GM23338 (cell line): ENCODE measurements at regions not wholly inside any gene's neighbourhood (a gene's known extent, or its start where the extent isn't known, plus 50 kb on each side); places are given as distances from the start of the nearest gene placed in this dataset.

Experiments
- ATAC-seq: fragments of 200-7000 bp; cut with Tn5 transposase; 3 replicates; pipeline ENCODE4 v1.9.1; 2020
- DNase-seq: peaks from one replicate; pipeline ENCODE4 v3.0.0-alpha.2; 2015; ENCODE audit warnings: low spot score
- H2AFZ ChIP-seq: fragments of 200-600 bp; sonication (generic); 2 replicates; pipeline ENCODE4 v1.8.0; 2016; ENCODE audit warnings: antibody characterized with exemption, mild to moderate bottlenecking, moderate library complexity
- H3F3A ChIP-seq: fragments of 200-600 bp; sonication (generic); replicated peaks from 2 replicates; pipeline ENCODE4 v1.8.0; 2017; ENCODE audit warnings: antibody characterized with exemption, mixed run types, low read depth
- H3K27ac ChIP-seq: fragments of 200-600 bp; sonication (generic); 2 replicates; pipeline ENCODE4 v1.6.1; 2016; ENCODE audit warnings: low read depth
- H3K27me3 ChIP-seq: fragments of 200-600 bp; sonication (generic); 2 replicates; pipeline ENCODE4 v1.8.0; 2016; ENCODE audit warnings: mild to moderate bottlenecking, mixed run types, moderate library complexity; ENCODE audit not compliant: insufficient read depth
- H3K36me3 ChIP-seq: fragments of 200-600 bp; sonication (generic); 2 replicates; pipeline ENCODE4 v1.8.0; 2016; ENCODE audit warnings: mild to moderate bottlenecking; ENCODE audit not compliant: insufficient read depth
- H3K4me1 ChIP-seq: fragments of 200-600 bp; sonication (generic); 2 replicates; pipeline ENCODE4 v1.8.0; 2016; ENCODE audit warnings: mild to moderate bottlenecking, moderate library complexity; ENCODE audit not compliant: insufficient read depth
- H3K4me2 ChIP-seq: fragments of 200-600 bp; sonication (generic); 2 replicates; pipeline ENCODE4 v1.7.1; 2017; ENCODE audit warnings: mixed run types
- H3K4me3 ChIP-seq: fragments of 200-600 bp; sonication (generic); 2 replicates; pipeline ENCODE4 v1.6.1; 2016; ENCODE audit warnings: mixed run types
- H3K79me2 ChIP-seq: fragments of 200-600 bp; sonication (generic); replicated peaks from 2 replicates; pipeline ENCODE4 v1.8.0; 2017; ENCODE audit warnings: mild to moderate bottlenecking; ENCODE audit not compliant: insufficient read depth
- H3K9me2 ChIP-seq: fragments of 200-600 bp; sonication (generic); 2 replicates; pipeline ENCODE4 v1.8.0; 2017; ENCODE audit not compliant: insufficient read depth
- H4K20me1 ChIP-seq: fragments of 200-600 bp; sonication (generic); replicated peaks from 2 replicates; pipeline ENCODE4 v1.8.0; 2017; ENCODE audit warnings: mild to moderate bottlenecking; ENCODE audit not compliant: insufficient read depth
- H3K27ac Mint-ChIP-seq: 2 replicates; pipeline ENCODE4 v1.8.0; 2020; ENCODE audit warnings: inconsistent platforms, mild to moderate bottlenecking, moderate library complexity, mixed read lengths
- H3K27me3 Mint-ChIP-seq: 3 replicates; pipeline ENCODE4 v1.8.0; 2022; ENCODE audit warnings: low read depth, mild to moderate bottlenecking, moderate library complexity, mixed read lengths, inconsistent platforms; ENCODE audit not compliant: insufficient read depth, poor library complexity
- H3K36me3 Mint-ChIP-seq: 3 replicates; pipeline ENCODE4 v1.8.0; 2021; ENCODE audit warnings: low read depth, mild to moderate bottlenecking, inconsistent platforms, moderate library complexity, mixed read lengths
- H3K4me1 Mint-ChIP-seq: 3 replicates; pipeline ENCODE4 v1.8.0; 2020; ENCODE audit warnings: mild to moderate bottlenecking, inconsistent platforms, mixed read lengths
- H3K4me3 Mint-ChIP-seq: 3 replicates; pipeline ENCODE4 v1.8.0; 2021; ENCODE audit warnings: moderate library complexity, mild to moderate bottlenecking, inconsistent platforms, mixed read lengths
- H3K9me3 Mint-ChIP-seq: 3 replicates; pipeline ENCODE4 v1.8.0; 2020; ENCODE audit warnings: moderate library complexity, mild to moderate bottlenecking, inconsistent platforms, mixed read lengths
- CREB1 ChIP-seq: fragments of 250-450 bp; sonication (Bioruptor Pico); IDR thresholded peaks from 2 replicates; pipeline ENCODE4 v1.5.0; 2020; ENCODE audit warnings: low read depth, mild to moderate bottlenecking, moderate library complexity
- EZH2 ChIP-seq: fragments of 200-600 bp; sonication (generic); IDR thresholded peaks from one replicate; pipeline ENCODE4 v1.8.0; 2017; ENCODE audit warnings: antibody characterized with exemption, mild to moderate bottlenecking, low read depth; ENCODE audit not compliant: unreplicated experiment
- NANOG ChIP-seq: IDR thresholded peaks from 2 replicates; pipeline ENCODE4 v1.6.1; 2016; ENCODE audit warnings: antibody characterized with exemption, borderline replicate concordance
- ZNF114 ChIP-seq: fragments of 250-450 bp; sonication (Bioruptor Pico); IDR thresholded peaks from 2 replicates; pipeline ENCODE4 v1.5.0; 2020; ENCODE audit warnings: mild to moderate bottlenecking, moderate library complexity
- ZNF331 ChIP-seq: fragments of 250-450 bp; sonication (Bioruptor Pico); IDR thresholded peaks from 2 replicates; pipeline ENCODE4 v1.5.0; 2020; ENCODE audit warnings: low read depth, mild to moderate bottlenecking, moderate library complexity
- TF ChIP-seq, protein P1 (sequence below): IDR thresholded peaks from one replicate; pipeline ENCODE4 v1.6.1; 2018; ENCODE audit warnings: antibody characterized with exemption; ENCODE audit not compliant: unreplicated experiment
- TF ChIP-seq, protein P2 (sequence below), 2 experiments: fragments of 200-600 bp in 1 of 2; sonication (generic) in 1 of 2; conservative IDR thresholded peaks; 2 replicates each; pipeline versions ENCODE4 v1.5.1 to v1.6.1; 2016 to 2017; ENCODE audit warnings: antibody characterized with exemption in 2 of 2, low read depth in 2 of 2, mild to moderate bottlenecking in 2 of 2, moderate library complexity in 1 of 2
- TF ChIP-seq, protein P3 (sequence below): IDR thresholded peaks from 2 replicates; pipeline ENCODE4 v1.6.1; 2016; ENCODE audit warnings: antibody characterized with exemption
- TF ChIP-seq, protein P4 (sequence below): fragments of 250-450 bp; sonication (Bioruptor Pico); IDR thresholded peaks from 2 replicates; pipeline ENCODE4 v1.5.0; 2020; ENCODE audit warnings: mild to moderate bottlenecking, moderate library complexity

DNA sequence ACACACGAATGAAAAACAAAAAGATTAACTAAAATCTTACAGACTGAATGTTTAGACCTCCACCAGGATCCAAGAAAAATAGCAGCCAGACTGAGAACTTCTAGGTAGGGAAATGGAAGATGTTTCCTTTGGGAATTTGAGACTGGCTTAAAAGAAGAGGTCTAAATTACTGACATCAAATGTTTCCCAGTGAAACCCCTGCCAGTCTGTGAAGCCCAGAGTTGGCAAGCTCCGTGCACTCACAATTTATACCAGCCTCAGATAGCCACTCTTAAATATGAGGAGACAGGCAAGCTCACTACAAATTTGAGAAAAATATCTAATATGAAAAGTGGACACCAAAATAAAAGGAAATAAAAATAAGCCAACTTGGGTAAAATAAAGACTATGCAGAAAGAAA lies 700.5 kb upstream of the ZNF385D start (continued):
- TF ChIP-seq, protein P1, sequence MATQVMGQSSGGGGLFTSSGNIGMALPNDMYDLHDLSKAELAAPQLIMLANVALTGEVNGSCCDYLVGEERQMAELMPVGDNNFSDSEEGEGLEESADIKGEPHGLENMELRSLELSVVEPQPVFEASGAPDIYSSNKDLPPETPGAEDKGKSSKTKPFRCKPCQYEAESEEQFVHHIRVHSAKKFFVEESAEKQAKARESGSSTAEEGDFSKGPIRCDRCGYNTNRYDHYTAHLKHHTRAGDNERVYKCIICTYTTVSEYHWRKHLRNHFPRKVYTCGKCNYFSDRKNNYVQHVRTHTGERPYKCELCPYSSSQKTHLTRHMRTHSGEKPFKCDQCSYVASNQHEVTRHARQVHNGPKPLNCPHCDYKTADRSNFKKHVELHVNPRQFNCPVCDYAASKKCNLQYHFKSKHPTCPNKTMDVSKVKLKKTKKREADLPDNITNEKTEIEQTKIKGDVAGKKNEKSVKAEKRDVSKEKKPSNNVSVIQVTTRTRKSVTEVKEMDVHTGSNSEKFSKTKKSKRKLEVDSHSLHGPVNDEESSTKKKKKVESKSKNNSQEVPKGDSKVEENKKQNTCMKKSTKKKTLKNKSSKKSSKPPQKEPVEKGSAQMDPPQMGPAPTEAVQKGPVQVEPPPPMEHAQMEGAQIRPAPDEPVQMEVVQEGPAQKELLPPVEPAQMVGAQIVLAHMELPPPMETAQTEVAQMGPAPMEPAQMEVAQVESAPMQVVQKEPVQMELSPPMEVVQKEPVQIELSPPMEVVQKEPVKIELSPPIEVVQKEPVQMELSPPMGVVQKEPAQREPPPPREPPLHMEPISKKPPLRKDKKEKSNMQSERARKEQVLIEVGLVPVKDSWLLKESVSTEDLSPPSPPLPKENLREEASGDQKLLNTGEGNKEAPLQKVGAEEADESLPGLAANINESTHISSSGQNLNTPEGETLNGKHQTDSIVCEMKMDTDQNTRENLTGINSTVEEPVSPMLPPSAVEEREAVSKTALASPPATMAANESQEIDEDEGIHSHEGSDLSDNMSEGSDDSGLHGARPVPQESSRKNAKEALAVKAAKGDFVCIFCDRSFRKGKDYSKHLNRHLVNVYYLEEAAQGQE = no peak
- TF ChIP-seq CREB1 (CRISPR knock-in tag) (no peak), EZH2 (no peak), NANOG (no peak), ZNF114 (CRISPR knock-in tag) (no peak), ZNF331 (CRISPR knock-in tag) (no peak)
- TF ChIP-seq, protein P2, sequence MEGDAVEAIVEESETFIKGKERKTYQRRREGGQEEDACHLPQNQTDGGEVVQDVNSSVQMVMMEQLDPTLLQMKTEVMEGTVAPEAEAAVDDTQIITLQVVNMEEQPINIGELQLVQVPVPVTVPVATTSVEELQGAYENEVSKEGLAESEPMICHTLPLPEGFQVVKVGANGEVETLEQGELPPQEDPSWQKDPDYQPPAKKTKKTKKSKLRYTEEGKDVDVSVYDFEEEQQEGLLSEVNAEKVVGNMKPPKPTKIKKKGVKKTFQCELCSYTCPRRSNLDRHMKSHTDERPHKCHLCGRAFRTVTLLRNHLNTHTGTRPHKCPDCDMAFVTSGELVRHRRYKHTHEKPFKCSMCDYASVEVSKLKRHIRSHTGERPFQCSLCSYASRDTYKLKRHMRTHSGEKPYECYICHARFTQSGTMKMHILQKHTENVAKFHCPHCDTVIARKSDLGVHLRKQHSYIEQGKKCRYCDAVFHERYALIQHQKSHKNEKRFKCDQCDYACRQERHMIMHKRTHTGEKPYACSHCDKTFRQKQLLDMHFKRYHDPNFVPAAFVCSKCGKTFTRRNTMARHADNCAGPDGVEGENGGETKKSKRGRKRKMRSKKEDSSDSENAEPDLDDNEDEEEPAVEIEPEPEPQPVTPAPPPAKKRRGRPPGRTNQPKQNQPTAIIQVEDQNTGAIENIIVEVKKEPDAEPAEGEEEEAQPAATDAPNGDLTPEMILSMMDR (conservative IDR thresholded peaks at IDR 0.05; ENCODE audit: low read depth in 2 of 2) = no peak

DNA sequence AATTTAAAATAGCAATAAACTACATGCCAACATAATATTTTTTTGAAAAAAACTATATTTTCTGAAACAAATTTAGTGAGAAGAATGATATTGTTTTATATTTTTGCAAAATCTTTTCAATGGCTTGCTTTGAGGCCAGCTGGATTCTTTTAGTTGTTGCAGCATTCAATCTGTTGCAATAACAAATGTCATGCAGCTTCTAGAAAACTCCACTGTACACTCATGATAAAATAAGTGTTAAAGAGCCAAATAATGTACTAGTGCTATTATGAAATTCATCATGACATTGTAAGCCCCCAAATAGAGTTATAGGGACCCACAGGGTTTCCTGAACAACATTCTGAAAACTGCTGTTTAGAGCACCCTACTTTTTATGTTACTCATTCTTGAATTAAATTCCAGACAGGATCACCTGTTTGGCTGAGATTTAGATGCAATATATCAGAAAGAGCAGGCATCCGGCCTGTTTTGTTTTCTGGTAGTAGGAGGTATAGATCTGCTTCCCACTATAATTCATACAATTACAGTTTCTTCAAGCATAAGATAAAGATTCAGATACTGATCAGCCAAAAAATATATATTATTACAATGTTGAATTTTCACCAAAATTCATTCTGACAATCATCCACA lies 703.0 kb upstream of the ZNF385D start:
- Histone ChIP-seq H3K4me1 (no peaks in the 10 kb centered on the region), H4K20me1 (no peaks in the 10 kb centered on the region), H3K4me3 (no peak overlapping the region), H3K36me3 (no peaks in the 10 kb centered on the region), H3F3A (no peaks in the 10 kb centered on the region), H3K9me2 (no peaks in the 10 kb centered on the region), H3K4me2 (no peak overlapping the region), H3K27ac (no peak overlapping the region), H3K79me2 (no peaks in the 10 kb centered on the region), H3K27me3 (no peaks in the 10 kb centered on the region), H2AFZ (no peak overlapping the region)
- Mint-ChIP-seq H3K27me3 (no peaks in the 10 kb centered on the region), H3K4me3 (no peak overlapping the region), H3K9me3 (no peaks in the 10 kb centered on the region), H3K27ac (no peak overlapping the region), H3K4me1 (no peaks in the 10 kb centered on the region), H3K36me3 (no peaks in the 10 kb centered on the region)
- no peak for DNase-seq
- no peak for ATAC-seq
- TF ChIP-seq, protein P3, sequence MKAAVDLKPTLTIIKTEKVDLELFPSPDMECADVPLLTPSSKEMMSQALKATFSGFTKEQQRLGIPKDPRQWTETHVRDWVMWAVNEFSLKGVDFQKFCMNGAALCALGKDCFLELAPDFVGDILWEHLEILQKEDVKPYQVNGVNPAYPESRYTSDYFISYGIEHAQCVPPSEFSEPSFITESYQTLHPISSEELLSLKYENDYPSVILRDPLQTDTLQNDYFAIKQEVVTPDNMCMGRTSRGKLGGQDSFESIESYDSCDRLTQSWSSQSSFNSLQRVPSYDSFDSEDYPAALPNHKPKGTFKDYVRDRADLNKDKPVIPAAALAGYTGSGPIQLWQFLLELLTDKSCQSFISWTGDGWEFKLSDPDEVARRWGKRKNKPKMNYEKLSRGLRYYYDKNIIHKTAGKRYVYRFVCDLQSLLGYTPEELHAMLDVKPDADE = no peak
- TF ChIP-seq ZNF114 (CRISPR knock-in tag) (no peak), ZNF331 (CRISPR knock-in tag) (no peak)
- TF ChIP-seq, protein P4, sequence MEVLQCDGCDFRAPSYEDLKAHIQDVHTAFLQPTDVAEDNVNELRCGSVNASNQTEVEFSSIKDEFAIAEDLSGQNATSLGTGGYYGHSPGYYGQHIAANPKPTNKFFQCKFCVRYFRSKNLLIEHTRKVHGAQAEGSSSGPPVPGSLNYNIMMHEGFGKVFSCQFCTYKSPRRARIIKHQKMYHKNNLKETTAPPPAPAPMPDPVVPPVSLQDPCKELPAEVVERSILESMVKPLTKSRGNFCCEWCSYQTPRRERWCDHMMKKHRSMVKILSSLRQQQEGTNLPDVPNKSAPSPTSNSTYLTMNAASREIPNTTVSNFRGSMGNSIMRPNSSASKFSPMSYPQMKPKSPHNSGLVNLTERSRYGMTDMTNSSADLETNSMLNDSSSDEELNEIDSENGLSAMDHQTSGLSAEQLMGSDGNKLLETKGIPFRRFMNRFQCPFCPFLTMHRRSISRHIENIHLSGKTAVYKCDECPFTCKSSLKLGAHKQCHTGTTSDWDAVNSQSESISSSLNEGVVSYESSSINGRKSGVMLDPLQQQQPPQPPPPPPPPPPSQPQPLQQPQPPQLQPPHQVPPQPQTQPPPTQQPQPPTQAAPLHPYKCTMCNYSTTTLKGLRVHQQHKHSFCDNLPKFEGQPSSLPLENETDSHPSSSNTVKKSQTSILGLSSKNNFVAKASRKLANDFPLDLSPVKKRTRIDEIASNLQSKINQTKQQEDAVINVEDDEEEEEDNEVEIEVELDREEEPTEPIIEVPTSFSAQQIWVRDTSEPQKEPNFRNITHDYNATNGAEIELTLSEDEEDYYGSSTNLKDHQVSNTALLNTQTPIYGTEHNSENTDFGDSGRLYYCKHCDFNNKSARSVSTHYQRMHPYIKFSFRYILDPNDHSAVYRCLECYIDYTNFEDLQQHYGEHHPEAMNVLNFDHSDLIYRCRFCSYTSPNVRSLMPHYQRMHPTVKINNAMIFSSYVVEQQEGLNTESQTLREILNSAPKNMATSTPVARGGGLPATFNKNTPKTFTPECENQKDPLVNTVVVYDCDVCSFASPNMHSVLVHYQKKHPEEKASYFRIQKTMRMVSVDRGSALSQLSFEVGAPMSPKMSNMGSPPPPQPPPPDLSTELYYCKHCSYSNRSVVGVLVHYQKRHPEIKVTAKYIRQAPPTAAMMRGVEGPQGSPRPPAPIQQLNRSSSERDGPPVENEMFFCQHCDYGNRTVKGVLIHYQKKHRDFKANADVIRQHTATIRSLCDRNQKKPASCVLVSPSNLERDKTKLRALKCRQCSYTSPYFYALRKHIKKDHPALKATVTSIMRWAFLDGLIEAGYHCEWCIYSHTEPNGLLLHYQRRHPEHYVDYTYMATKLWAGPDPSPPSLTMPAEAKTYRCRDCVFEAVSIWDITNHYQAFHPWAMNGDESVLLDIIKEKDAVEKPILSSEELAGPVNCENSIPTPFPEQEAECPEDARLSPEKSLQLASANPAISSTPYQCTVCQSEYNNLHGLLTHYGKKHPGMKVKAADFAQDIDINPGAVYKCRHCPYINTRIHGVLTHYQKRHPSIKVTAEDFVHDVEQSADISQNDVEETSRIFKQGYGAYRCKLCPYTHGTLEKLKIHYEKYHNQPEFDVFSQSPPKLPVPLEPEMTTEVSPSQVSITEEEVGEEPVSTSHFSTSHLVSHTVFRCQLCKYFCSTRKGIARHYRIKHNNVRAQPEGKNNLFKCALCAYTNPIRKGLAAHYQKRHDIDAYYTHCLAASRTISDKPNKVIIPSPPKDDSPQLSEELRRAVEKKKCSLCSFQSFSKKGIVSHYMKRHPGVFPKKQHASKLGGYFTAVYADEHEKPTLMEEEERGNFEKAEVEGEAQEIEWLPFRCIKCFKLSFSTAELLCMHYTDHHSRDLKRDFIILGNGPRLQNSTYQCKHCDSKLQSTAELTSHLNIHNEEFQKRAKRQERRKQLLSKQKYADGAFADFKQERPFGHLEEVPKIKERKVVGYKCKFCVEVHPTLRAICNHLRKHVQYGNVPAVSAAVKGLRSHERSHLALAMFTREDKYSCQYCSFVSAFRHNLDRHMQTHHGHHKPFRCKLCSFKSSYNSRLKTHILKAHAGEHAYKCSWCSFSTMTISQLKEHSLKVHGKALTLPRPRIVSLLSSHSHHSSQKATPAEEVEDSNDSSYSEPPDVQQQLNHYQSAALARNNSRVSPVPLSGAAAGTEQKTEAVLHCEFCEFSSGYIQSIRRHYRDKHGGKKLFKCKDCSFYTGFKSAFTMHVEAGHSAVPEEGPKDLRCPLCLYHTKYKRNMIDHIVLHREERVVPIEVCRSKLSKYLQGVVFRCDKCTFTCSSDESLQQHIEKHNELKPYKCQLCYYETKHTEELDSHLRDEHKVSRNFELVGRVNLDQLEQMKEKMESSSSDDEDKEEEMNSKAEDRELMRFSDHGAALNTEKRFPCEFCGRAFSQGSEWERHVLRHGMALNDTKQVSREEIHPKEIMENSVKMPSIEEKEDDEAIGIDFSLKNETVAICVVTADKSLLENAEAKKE (CRISPR knock-in tag) = no peak
